HEK293 (cell line): ENCODE measurements at regions not wholly inside any gene's neighbourhood (a gene's known extent, or its start where the extent isn't known, plus 50 kb on each side); places are given as distances from the start of the nearest gene placed in this dataset.

ENCODE experiments used
- CTCF ChIA-PET: fragments of 350-600 bp; formaldehyde crosslinking; extraction: SDS; loops from one replicate; lab custom pipeline; 2021; ENCODE audit warnings: antibody characterized with exemption; lab: Yijun Ruan, JAX
- POLR2A ChIA-PET: fragments of 300-600 bp; formaldehyde crosslinking; extraction: SDS; loops from one replicate; lab custom pipeline; 2020; ENCODE audit warnings: antibody characterized with exemption, inconsistent platforms; lab: Yijun Ruan, JAX
- H3K27ac ChIP-seq: fragments of 200-500 bp; sonication (Bioruptor generic); 2 replicates; pipeline ENCODE4 v1.5.1; 2014; ENCODE audit warnings: low read depth, low read length, control low read depth, inconsistent platforms; ENCODE audit errors: extremely low read depth
- H3K36me3 ChIP-seq, 2 experiments: fragments of 200-500 bp in 1 of 2; sonication (Bioruptor generic) in 1 of 2; 1 replicate in 1 of 2; 2 replicates in 1 of 2; pipeline ENCODE4 v1.5.1; 2014 to 2017; ENCODE audit warnings: inconsistent platforms in 2 of 2, low read length in 2 of 2; ENCODE audit not compliant: control insufficient read depth in 2 of 2, insufficient read depth in 1 of 2
- H3K4me1 ChIP-seq: fragments of 200-500 bp; sonication (Bioruptor generic); 2 replicates; pipeline ENCODE4 v1.5.1; 2014; ENCODE audit warnings: mild to moderate bottlenecking, low read length, inconsistent platforms; ENCODE audit not compliant: control insufficient read depth, insufficient read depth
- H3K4me3 ChIP-seq: 2 replicates; pipeline ENCODE4 v1.5.1; 2011; ENCODE audit warnings: low read depth, mild to moderate bottlenecking, control low read depth, low read length, moderate library complexity
- H3K9me3 ChIP-seq: fragments of 200-500 bp; sonication (Bioruptor generic); 2 replicates; pipeline ENCODE4 v1.5.1; 2014; ENCODE audit warnings: low read depth, low read length, inconsistent platforms; ENCODE audit not compliant: control insufficient read depth, insufficient read depth
- HOXD13 ChIP-seq: sonication (generic); formaldehyde crosslinking; IDR thresholded peaks from 2 replicates; pipeline ENCODE4 v1.8.0; 2022; ENCODE audit warnings: missing genetic modification reagents, borderline replicate concordance
- KLF10 ChIP-seq: fragments of 450-650 bp; IDR thresholded peaks from 2 replicates; pipeline ENCODE4 v1.5.1; 2018; ENCODE audit warnings: missing biosample characterization, mild to moderate bottlenecking, missing genetic modification characterization
- KLF9 ChIP-seq: fragments of 450-650 bp; formaldehyde crosslinking; IDR thresholded peaks from 2 replicates; pipeline ENCODE4 v1.5.1; 2016; ENCODE audit warnings: missing biosample characterization, missing genetic modification characterization, low read depth
- MYNN ChIP-seq: fragments of 450-650 bp; formaldehyde crosslinking; IDR thresholded peaks from 2 replicates; pipeline ENCODE4 v1.5.1; 2016; ENCODE audit warnings: missing biosample characterization, missing genetic modification characterization, borderline replicate concordance
- PRDM1 ChIP-seq: fragments of 450-650 bp; formaldehyde crosslinking; IDR thresholded peaks from 2 replicates; pipeline ENCODE4; 2016; ENCODE audit warnings: missing biosample characterization, missing genetic modification characterization
- TCF7L2 ChIP-seq: IDR thresholded peaks from 2 replicates; pipeline ENCODE4 v1.6.1; 2011; ENCODE audit warnings: low read depth, mild to moderate bottlenecking, inconsistent platforms, low read length, moderate library complexity, borderline replicate concordance
- ZBTB48 ChIP-seq: fragments of 450-650 bp; formaldehyde crosslinking; IDR thresholded peaks from 2 replicates; pipeline ENCODE4 v1.5.1; 2016; ENCODE audit warnings: missing biosample characterization, missing genetic modification characterization
- ZNF155 ChIP-seq: fragments of 450-650 bp; formaldehyde crosslinking; IDR thresholded peaks from 2 replicates; pipeline ENCODE4 v1.5.1; 2016; ENCODE audit warnings: missing biosample characterization, missing genetic modification characterization
- ZNF16 ChIP-seq: fragments of 450-650 bp; formaldehyde crosslinking; IDR thresholded peaks from 2 replicates; pipeline ENCODE4 v1.5.1; 2016; ENCODE audit warnings: low read depth, missing biosample characterization, missing genetic modification characterization
- ZNF18 ChIP-seq: fragments of 450-650 bp; formaldehyde crosslinking; IDR thresholded peaks from 2 replicates; pipeline ENCODE4 v1.5.1; 2016; ENCODE audit warnings: missing biosample characterization, missing genetic modification characterization
- ZNF202 ChIP-seq: fragments of 450-650 bp; formaldehyde crosslinking; IDR thresholded peaks from 2 replicates; pipeline ENCODE4 v1.5.1; 2016; ENCODE audit warnings: missing biosample characterization, missing genetic modification characterization, borderline replicate concordance
- ZNF239 ChIP-seq: fragments of 450-650 bp; formaldehyde crosslinking; IDR thresholded peaks from 2 replicates; pipeline ENCODE4 v1.5.1; 2016; ENCODE audit warnings: missing biosample characterization, missing genetic modification characterization
- ZNF26 ChIP-seq: fragments of 450-650 bp; formaldehyde crosslinking; IDR thresholded peaks from 2 replicates; pipeline ENCODE4 v1.5.1; 2016; ENCODE audit warnings: missing biosample characterization, missing genetic modification characterization
- ZNF266 ChIP-seq: fragments of 450-650 bp; formaldehyde crosslinking; IDR thresholded peaks from 2 replicates; pipeline ENCODE4 v1.5.1; 2016; ENCODE audit warnings: missing biosample characterization, missing genetic modification characterization, low read depth
- ZNF311 ChIP-seq: fragments of 450-650 bp; formaldehyde crosslinking; IDR thresholded peaks from 2 replicates; pipeline ENCODE4 v1.5.1; 2017; ENCODE audit warnings: missing biosample characterization, missing genetic modification characterization, borderline replicate concordance
- ZNF394 ChIP-seq: fragments of 450-650 bp; formaldehyde crosslinking; IDR thresholded peaks from 2 replicates; pipeline ENCODE4 v1.5.1; 2016; ENCODE audit warnings: missing biosample characterization, missing genetic modification characterization, mild to moderate bottlenecking, moderate library complexity, borderline replicate concordance
- ZNF416 ChIP-seq: fragments of 450-650 bp; formaldehyde crosslinking; IDR thresholded peaks from 2 replicates; pipeline ENCODE4 v1.5.1; 2016; ENCODE audit warnings: missing biosample characterization, missing genetic modification characterization
- ZNF423 ChIP-seq: fragments of 450-650 bp; formaldehyde crosslinking; IDR thresholded peaks from 2 replicates; pipeline ENCODE4 v1.5.1; 2016; ENCODE audit warnings: missing biosample characterization, missing genetic modification characterization
- ZNF449 ChIP-seq: fragments of 450-650 bp; formaldehyde crosslinking; IDR thresholded peaks from 2 replicates; pipeline ENCODE4 v1.5.1; 2017; ENCODE audit warnings: missing biosample characterization, mild to moderate bottlenecking, missing genetic modification characterization, moderate library complexity
- ZNF473 ChIP-seq: fragments of 450-650 bp; formaldehyde crosslinking; IDR thresholded peaks from 2 replicates; pipeline ENCODE4 v1.5.1; 2017; ENCODE audit warnings: missing biosample characterization, missing genetic modification characterization
- ZNF48 ChIP-seq: fragments of 450-650 bp; formaldehyde crosslinking; IDR thresholded peaks from 2 replicates; pipeline ENCODE4 v1.5.1; 2016; ENCODE audit warnings: missing biosample characterization, missing genetic modification characterization
- ZNF670 ChIP-seq: fragments of 450-650 bp; formaldehyde crosslinking; IDR thresholded peaks from 2 replicates; pipeline ENCODE4 v1.5.1; 2016; ENCODE audit warnings: missing biosample characterization, missing genetic modification characterization, low read depth
- ZNF843 ChIP-seq: fragments of 450-650 bp; formaldehyde crosslinking; IDR thresholded peaks from 2 replicates; pipeline ENCODE4 v1.5.1; 2016; ENCODE audit warnings: missing biosample characterization, missing genetic modification characterization
- TF ChIP-seq, protein P1 (sequence below): fragments of 450-650 bp; formaldehyde crosslinking; IDR thresholded peaks from 2 replicates; pipeline ENCODE4 v1.5.1; 2016; ENCODE audit warnings: missing biosample characterization, missing genetic modification characterization

GRCh38 chr2:133862400-133862977 lies 294.2 kb upstream of the NCKAP5 start:
- ChIA-PET CTCF (no interaction called here), POLR2A (no interaction called here)
- Histone ChIP-seq H3K9me3 (no peaks in the 10 kb centered on the region), H3K4me1 (no peaks in the 10 kb centered on the region), H3K4me3 (no peak overlapping the region), H3K27ac (no peak overlapping the region), H3K36me3 (no peaks in the 10 kb centered on the region)
- TF ChIP-seq ZNF16 (tag by site-specific recombination) (no peak), ZNF423 (tag by site-specific recombination) (no peak), ZNF239 (tag by site-specific recombination) (no peak), HOXD13 (no peak)

DNA sequence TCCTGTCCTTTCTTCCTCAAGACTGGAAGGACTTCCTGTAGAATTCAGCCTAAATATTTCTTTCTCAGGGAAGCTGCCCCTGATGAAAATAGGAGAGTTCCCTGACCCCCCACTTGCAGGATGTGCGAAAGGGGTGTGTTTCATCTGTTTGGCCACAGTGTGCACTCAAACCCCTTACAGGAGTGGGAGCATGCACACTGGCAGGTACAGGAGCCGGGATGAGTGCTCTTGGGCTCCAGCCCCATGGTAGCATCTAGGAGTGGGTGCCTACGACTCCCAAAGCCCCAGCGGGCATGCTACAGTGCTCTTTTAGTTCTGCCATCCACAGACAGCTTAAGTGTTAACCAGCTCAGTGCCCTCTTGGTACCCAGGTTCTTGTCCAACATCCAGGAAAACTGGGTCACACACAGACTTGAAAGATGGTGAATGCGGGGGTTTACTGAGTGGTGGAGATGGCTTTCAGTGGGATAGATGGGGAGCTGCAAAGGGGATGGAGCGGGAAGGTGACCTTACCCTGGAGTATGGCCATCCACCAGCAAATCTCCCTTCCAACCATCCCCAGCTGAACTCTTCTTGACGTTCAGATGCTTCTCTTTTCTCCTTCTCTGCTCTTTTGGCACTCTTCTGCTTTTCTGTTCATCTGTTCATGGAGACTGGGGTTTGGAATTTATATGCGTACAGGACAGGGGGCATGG lies 295.0 kb upstream of the NCKAP5 start:
- Histone ChIP-seq H3K4me3 (no peak overlapping the region), H3K27ac (no peak overlapping the region), H3K36me3 (no peaks in the 10 kb centered on the region), H3K4me1 (no peaks in the 10 kb centered on the region), H3K9me3 (no peaks in the 10 kb centered on the region)
- TF ChIP-seq ZNF48 (tag by site-specific recombination) (no peak), ZNF155 (tag by site-specific recombination) (no peak), ZNF449 (tag by site-specific recombination) (no peak), TCF7L2 (no peak), PRDM1 (tag by site-specific recombination) (no peak), ZNF266 (tag by site-specific recombination) (no peak), ZNF394 (tag by site-specific recombination) (no peak), ZNF416 (no peak), KLF10 (tag by site-specific recombination) (no peak), ZNF202 (tag by site-specific recombination) (no peak), ZNF670 (tag by site-specific recombination) (no peak), MYNN (tag by site-specific recombination) (no peak), ZNF18 (tag by site-specific recombination) (no peak), ZNF311 (tag by site-specific recombination) (no peak), ZNF26 (tag by site-specific recombination) (no peak), ZNF843 (no peak), KLF9 (tag by site-specific recombination) (no peak), ZNF473 (tag by site-specific recombination) (no peak), ZBTB48 (tag by site-specific recombination) (no peak)
- TF ChIP-seq, protein P1, sequence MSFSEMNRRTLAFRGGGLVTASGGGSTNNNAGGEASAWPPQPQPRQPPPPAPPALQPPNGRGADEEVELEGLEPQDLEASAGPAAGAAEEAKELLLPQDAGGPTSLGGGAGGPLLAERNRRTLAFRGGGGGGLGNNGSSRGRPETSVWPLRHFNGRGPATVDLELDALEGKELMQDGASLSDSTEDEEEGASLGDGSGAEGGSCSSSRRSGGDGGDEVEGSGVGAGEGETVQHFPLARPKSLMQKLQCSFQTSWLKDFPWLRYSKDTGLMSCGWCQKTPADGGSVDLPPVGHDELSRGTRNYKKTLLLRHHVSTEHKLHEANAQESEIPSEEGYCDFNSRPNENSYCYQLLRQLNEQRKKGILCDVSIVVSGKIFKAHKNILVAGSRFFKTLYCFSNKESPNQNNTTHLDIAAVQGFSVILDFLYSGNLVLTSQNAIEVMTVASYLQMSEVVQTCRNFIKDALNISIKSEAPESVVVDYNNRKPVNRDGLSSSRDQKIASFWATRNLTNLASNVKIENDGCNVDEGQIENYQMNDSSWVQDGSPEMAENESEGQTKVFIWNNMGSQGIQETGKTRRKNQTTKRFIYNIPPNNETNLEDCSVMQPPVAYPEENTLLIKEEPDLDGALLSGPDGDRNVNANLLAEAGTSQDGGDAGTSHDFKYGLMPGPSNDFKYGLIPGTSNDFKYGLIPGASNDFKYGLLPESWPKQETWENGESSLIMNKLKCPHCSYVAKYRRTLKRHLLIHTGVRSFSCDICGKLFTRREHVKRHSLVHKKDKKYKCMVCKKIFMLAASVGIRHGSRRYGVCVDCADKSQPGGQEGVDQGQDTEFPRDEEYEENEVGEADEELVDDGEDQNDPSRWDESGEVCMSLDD (tag by site-specific recombination), result no peak
- POLR2A ChIA-PET, result no interaction called here
- CTCF ChIA-PET, result interaction anchor here (0.6 kb wide), 1 partner anchor 42 kb away, joined by 3 read pairs; no protein-coding TSS in a partner anchor
